Prostate gland (tissue), 2 donors: ENCODE measurements at regions not wholly inside any gene's neighbourhood (a gene's known extent, or its start where the extent isn't known, plus 50 kb on each side); places are given as distances from the start of the nearest gene placed in this dataset.
A peak's percentile ranks its signal among the peaks of the same experiment; 100 is the strongest.
"Not testable (repeated sequence)": the region's sequence is repeated elsewhere in the genome, so short reads cannot be mapped to it uniquely, and the experiment has no call there.

Experiments
- DNase-seq: peaks from one replicate; pipeline ENCODE4 v3.0.0-alpha.2; 2019; ENCODE audit warnings: low spot score
- H3K27ac ChIP-seq, 2 donors: fragments of 200-600 bp; sonication (generic); 2 replicates each; pipeline ENCODE4 v1.5.1; 2017 to 2019
- H3K27me3 ChIP-seq: fragments of 200-600 bp; sonication (generic); replicated peaks from 2 replicates; pipeline ENCODE4 v1.5.1; 2019; ENCODE audit not compliant: insufficient read depth
- H3K36me3 ChIP-seq, 2 donors: fragments of 200-600 bp; sonication (generic); 1 replicate in 1 of 2; 2 replicates in 1 of 2; pipeline versions ENCODE4 v1.5.1 to v1.8.1; 2017 to 2019
- H3K4me1 ChIP-seq: fragments of 200-600 bp; sonication (generic); replicated peaks from 2 replicates; pipeline ENCODE4 v1.5.1; 2019
- H3K4me3 ChIP-seq, 2 donors: fragments of 200-600 bp; sonication (generic); 2 replicates each; pipeline ENCODE4 v1.5.1; 2017 to 2019
- H3K9me3 ChIP-seq: fragments of 200-600 bp; sonication (generic); 2 replicates; pipeline ENCODE4 v1.5.1; 2017
- POLR2A ChIP-seq: fragments of 450-650 bp; IDR thresholded peaks from one replicate; pipeline ENCODE4 v1.6.1; 2016; ENCODE audit warnings: antibody characterized with exemption, mild to moderate bottlenecking
- POLR2AphosphoS5 ChIP-seq: sonication (generic); formaldehyde crosslinking; IDR thresholded peaks from one replicate; pipeline ENCODE4 v1.6.1; 2017; ENCODE audit warnings: antibody characterized with exemption
- WGBS: methylation state at CpG from one replicate; pipeline ENCODE4 v1.1.5; 2018; 5-methylcytosine and 5-hydroxymethylcytosine counted together
- intact Hi-C: fragments of 100-400 bp; cut with DNase I; formaldehyde crosslinking; loops from one replicate; pipeline ENCODE4 v1.14.2; 2022
- TF ChIP-seq, protein P1 (sequence below), 4 experiments: fragments of 200-600 bp in 2 of 4; fragments of 450-650 bp in 2 of 4; sonication (generic) in 2 of 4; IDR thresholded peaks; 1 replicate in 3 of 4; 2 replicates in 1 of 4; pipeline ENCODE4 v1.5.1; 2016 to 2019; ENCODE audit warnings: antibody characterized with exemption in 4 of 4, mild to moderate bottlenecking in 2 of 4, moderate library complexity in 2 of 4

DNA sequence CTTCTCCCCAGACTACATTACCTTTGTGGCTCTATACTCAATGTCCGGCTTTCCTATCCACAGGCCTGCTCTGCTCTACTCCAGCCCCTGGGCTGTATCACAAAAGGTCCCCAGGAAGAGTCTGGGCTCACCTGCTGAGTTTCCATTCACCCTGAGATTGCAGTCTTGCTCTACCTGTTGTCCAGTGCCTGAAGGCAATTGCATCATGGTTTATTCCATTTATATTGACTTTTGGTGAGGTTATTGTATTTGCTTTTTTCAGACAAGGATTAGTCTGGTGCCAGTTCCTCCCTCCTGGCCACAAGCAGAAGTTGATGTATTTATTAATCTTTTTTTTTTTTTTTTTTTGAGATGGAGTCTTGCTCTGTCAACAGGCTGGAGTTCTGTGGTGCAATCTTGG is 273.1 kb downstream of the XPNPEP1 start:
- Histone ChIP-seq H3K36me3 (no peaks in the 10 kb centered on the region), H3K27ac (peak overlapping the region in 1 of 2 donors; percentile 42), H3K4me3 (no peak overlapping the region), H3K9me3 (no peaks in the 10 kb centered on the region), H3K27me3 (no peaks in the 10 kb centered on the region), H3K4me1 (no peaks in the 10 kb centered on the region)
- TF ChIP-seq POLR2AphosphoS5 (peak; percentile 75), POLR2A (no peak)
- intact Hi-C loops = no loop called here
- WGBS = 89% methylated on average over 1 of the region's 1 CpG
- DNase-seq = peak; percentile 37

DNA sequence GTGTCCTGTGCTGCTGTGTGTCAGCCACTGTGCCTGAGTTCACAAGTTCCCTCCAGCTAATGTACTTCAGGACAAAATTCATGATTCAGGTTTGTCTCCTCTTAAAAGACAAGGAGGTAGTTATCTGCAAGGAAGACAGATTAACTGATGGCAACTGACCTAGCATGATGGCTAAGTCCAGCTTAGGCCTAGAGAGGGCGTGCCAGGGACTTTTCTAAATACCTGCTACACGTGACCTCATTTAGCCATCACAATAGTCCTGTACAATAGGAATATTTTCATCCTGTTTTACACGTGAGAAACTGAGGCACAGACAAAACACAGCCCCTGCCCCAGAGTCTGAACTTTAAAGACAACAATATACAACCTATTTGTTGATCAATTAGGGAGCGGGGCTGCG is 275.7 kb downstream of the XPNPEP1 start:
- H3K4me1 ChIP-seq = no peaks in the 10 kb centered on the region
- intact Hi-C loops = no loop called here
- WGBS = 38% methylated on average over 5 of the region's 5 CpGs
- no peak for DNase-seq
- H3K27ac ChIP-seq = no peak overlapping the region
- H3K9me3 ChIP-seq = no peaks in the 10 kb centered on the region
- no peaks in the 10 kb centered on the region for H3K27me3 ChIP-seq
- TF ChIP-seq, protein P1, sequence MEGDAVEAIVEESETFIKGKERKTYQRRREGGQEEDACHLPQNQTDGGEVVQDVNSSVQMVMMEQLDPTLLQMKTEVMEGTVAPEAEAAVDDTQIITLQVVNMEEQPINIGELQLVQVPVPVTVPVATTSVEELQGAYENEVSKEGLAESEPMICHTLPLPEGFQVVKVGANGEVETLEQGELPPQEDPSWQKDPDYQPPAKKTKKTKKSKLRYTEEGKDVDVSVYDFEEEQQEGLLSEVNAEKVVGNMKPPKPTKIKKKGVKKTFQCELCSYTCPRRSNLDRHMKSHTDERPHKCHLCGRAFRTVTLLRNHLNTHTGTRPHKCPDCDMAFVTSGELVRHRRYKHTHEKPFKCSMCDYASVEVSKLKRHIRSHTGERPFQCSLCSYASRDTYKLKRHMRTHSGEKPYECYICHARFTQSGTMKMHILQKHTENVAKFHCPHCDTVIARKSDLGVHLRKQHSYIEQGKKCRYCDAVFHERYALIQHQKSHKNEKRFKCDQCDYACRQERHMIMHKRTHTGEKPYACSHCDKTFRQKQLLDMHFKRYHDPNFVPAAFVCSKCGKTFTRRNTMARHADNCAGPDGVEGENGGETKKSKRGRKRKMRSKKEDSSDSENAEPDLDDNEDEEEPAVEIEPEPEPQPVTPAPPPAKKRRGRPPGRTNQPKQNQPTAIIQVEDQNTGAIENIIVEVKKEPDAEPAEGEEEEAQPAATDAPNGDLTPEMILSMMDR (IDR thresholded peaks at IDR 0.05) = no peak
- no peak for TF ChIP-seq POLR2A
- no peak for TF ChIP-seq POLR2AphosphoS5
- no peaks in the 10 kb centered on the region for H3K36me3 ChIP-seq
- H3K4me3 ChIP-seq = no peak overlapping the region

DNA sequence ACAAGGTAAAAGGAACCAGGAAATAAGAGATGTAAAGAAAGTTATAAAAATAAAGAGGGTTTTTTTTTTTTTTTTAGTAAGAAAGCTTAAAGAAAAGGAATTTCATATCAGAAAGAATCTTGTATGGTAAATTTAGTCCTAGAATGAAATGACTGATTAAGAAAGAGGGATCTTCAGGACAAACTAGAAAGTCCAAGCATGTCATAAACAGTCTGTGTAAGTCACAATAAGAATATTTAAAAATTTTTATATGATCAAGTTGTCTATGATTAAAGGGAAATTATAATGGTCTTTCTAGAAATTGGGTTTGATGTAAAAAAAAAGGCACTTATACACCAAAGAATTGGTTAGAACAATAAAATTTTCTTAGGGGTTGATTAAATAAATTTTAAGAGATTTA is 289.5 kb downstream of the XPNPEP1 start:
- intact Hi-C loops = no loop called here
- no peaks in the 10 kb centered on the region for H3K36me3 ChIP-seq
- H3K4me3 ChIP-seq = no peak overlapping the region
- H3K27me3 ChIP-seq = no peaks in the 10 kb centered on the region
- TF ChIP-seq POLR2AphosphoS5 (no peak), POLR2A (no peak)
- TF ChIP-seq, protein P1 (IDR thresholded peaks at IDR 0.05) = no peak
- H3K4me1 ChIP-seq = no peaks in the 10 kb centered on the region
- no peak overlapping the region for H3K27ac ChIP-seq
- H3K9me3 ChIP-seq = no peaks in the 10 kb centered on the region
- DNase-seq = no peak

DNA sequence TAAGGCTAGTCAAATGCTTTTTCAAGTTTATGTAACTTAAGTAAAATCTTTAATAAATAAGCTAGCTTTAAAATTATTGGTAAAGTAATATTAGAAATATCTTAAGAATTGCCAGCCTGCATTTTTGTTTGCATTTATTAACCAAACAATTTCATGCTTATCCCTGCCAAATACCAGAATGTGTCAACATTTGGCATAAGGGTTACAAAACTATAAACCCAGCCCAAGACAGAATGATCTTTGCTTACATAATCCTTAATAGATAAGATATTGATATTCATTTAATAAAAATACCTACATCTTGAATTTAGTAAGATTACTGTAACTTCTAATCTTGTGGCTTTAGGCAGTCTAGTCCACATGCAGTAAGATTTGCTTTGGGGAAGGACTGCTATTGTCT is 290.3 kb downstream of the XPNPEP1 start:
- intact Hi-C loops, H3K9me3 ChIP-seq, H3K4me1 ChIP-seq, H3K27me3 ChIP-seq, DNase-seq, H3K27ac ChIP-seq, H3K4me3 ChIP-seq, H3K36me3 ChIP-seq: not testable (repeated sequence)

DNA sequence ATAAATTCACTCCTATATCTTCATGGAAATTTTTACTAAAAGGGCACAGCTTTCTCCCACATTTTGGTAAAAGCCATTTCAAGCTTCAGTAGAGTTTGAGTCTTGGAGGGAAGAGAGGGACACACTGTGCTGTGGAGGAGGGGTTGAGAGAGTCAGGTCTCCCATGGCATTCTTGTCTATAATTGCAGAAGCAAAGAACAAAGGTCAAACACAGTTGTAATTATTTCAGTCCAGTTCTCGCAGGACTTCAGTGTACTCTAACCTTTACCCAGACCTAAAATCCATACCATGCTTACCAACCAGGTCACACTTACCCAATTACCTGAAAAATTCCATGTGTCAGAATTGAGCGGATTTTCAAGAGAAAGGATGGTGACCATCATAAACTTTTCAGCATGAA is 298.4 kb downstream of the XPNPEP1 start:
- intact Hi-C loops = no loop called here
- TF ChIP-seq POLR2AphosphoS5 = no peak
- no peak for TF ChIP-seq POLR2A
- TF ChIP-seq, protein P1 (IDR thresholded peaks at IDR 0.05) = no peak
- no peak overlapping the region for H3K4me3 ChIP-seq
- 71% methylated on average over 2 of the region's 2 CpGs for WGBS
- no peaks in the 10 kb centered on the region for H3K36me3 ChIP-seq
- DNase-seq = no peak
- no peaks in the 10 kb centered on the region for H3K4me1 ChIP-seq
- H3K27ac ChIP-seq = no peak overlapping the region
- H3K9me3 ChIP-seq = no peaks in the 10 kb centered on the region
- H3K27me3 ChIP-seq = no peaks in the 10 kb centered on the region

DNA sequence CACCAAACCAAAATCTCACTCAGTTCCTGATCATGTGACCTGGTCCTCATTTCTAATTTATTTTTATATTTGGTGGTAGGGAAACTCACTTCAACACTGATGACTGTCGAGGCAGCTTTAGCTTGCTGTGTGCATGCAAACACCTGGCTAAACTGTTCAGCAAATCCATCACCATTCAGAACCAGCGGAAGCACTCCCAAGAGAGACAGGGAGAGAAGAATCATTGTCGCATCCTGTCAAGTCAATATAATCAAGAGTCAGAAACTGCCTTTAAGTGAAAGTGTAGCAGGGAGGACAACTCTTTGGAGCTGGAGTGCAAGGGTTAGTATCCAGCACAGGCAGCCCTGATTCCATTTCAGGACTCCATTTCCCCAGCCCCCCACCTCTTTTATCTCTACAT is 300.7 kb downstream of the XPNPEP1 start:
- intact Hi-C loops = no loop called here
- H3K27me3 ChIP-seq = no peaks in the 10 kb centered on the region
- no peaks in the 10 kb centered on the region for H3K9me3 ChIP-seq
- no peak for DNase-seq
- TF ChIP-seq, protein P1 (IDR thresholded peaks at IDR 0.05) = no peak
- TF ChIP-seq POLR2A (no peak), POLR2AphosphoS5 (no peak)
- no peak overlapping the region for H3K27ac ChIP-seq
- H3K4me1 ChIP-seq = no peaks in the 10 kb centered on the region
- WGBS = 84% methylated on average over 3 of the region's 3 CpGs
- H3K36me3 ChIP-seq = no peaks in the 10 kb centered on the region
- no peak overlapping the region for H3K4me3 ChIP-seq
